Spleen (tissue), 7 donors: ENCODE measurements at regions not wholly inside any gene's neighbourhood (a gene's known extent, or its start where the extent isn't known, plus 50 kb on each side); places are given as distances from the start of the nearest gene placed in this dataset.

Source experiments
- POLR2A ChIP-seq, 3 donors: fragments of 450-650 bp; IDR thresholded peaks; one replicate each; pipeline ENCODE4 v1.5.1; 2017; ENCODE audit warnings: antibody characterized with exemption in 3 of 3, mild to moderate bottlenecking in 1 of 3
- TF ChIP-seq, protein P1 (sequence below), 11 experiments: fragments of 200-600 bp in 7 of 11; fragments of 450-650 bp in 4 of 11; sonication (generic) in 4 of 11; IDR thresholded peaks in 8 of 11; conservative IDR thresholded peaks in 3 of 11; 1 replicate in 7 of 11; 2 replicates in 4 of 11; pipeline versions ENCODE4 v1.4.0 to v1.8.0; 2016 to 2021; ENCODE audit warnings: antibody characterized with exemption in 11 of 11, inconsistent platforms in 4 of 11, mild to moderate bottlenecking in 1 of 11
- donor health status: DM: no; HTN: no; CAD: no; lungs with moderate emphysema.
- donor health status: DM: no; HTN: no; CAD: no.
- donor health status: DM: no; HTN: no; CAD: no.

DNA sequence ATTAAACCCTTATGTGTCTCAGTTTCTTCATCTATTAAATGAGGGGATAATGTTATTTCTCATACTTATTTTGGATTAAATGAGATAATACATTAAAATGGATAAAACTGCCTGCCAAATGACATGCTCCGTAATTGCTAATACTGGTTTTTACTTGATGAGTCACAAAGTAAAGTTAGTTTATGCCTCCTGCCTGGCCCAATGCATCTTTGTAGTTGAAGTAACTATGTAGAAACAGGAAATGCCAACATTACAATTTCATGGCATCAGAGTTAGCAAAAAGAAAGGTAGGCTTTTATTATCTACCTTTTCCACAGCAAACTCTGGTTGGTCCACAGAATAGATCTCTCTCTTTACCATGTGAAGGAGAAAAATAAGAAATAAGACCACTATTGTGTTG, 214.5 kb downstream of the TBX15 start:
- TF ChIP-seq, protein P1, sequence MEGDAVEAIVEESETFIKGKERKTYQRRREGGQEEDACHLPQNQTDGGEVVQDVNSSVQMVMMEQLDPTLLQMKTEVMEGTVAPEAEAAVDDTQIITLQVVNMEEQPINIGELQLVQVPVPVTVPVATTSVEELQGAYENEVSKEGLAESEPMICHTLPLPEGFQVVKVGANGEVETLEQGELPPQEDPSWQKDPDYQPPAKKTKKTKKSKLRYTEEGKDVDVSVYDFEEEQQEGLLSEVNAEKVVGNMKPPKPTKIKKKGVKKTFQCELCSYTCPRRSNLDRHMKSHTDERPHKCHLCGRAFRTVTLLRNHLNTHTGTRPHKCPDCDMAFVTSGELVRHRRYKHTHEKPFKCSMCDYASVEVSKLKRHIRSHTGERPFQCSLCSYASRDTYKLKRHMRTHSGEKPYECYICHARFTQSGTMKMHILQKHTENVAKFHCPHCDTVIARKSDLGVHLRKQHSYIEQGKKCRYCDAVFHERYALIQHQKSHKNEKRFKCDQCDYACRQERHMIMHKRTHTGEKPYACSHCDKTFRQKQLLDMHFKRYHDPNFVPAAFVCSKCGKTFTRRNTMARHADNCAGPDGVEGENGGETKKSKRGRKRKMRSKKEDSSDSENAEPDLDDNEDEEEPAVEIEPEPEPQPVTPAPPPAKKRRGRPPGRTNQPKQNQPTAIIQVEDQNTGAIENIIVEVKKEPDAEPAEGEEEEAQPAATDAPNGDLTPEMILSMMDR (IDR thresholded peaks at IDR 0.05 in 8 of 11, conservative IDR thresholded peaks at IDR 0.05 in 3 of 11): no peak
- no peak for TF ChIP-seq POLR2A (IDR thresholded peaks at IDR 0.05)
